ENCODE measurements at regions not wholly inside any gene's neighbourhood (a gene's known extent, or its start where the extent isn't known, plus 50 kb on each side); places are given as distances from the start of the nearest gene placed in this dataset.
A peak's percentile ranks its signal among the peaks of the same experiment; 100 is the strongest.

DNA sequence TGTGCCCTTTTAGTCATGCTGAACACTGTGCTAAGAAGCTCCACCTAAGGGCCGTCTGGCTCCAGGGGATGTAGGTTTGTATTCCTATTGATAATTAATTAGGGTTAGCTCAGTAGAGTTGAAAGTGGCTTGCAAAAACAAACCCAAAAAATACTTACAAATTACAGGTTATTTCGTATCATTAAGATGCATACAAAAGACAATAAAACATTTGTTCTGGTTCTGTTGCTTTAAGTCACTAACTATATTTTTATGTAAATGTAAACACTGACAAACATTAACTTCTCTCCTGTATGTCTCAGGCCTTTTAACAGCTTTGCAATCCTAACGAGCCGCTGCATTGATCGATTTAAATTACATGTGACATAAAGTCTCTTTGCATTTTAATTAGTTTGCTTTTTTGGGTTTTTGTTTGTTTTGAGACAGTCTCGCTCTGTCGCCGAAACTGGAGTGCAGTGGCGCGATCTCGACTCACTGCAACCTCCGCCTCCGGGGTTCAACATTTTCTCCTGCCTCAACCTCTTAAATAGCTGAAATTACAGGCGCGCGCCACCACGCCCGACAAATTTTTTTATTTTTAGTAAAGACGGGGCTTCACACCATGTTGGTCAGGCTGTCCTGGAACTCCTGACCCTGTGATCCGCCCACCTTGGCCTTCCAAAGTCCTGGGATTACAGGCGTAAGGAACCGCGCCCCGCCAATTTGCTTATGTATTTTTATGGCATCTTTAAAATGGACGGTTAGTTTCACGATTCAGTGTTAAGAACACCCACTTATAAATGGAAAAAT lies 110.9 kb downstream of the HFE start:
- DNase-seq (ENCODE audit: low read depth), result no peak

DNA sequence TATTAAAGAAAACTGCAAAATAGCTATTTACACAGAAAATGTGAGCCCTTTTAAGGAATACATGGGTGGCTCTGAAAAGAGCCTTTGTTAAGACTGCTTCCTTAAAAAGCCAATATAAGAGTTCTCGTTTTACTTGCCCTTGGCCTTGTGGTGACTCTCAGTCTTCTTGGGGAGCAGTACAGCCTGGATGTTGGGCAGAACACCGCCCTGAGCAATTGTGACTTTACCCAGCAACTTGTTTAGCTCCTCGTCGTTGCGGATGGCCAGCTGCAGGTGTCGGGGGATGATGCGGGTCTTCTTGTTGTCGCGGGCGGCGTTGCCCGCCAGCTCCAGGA lies 111.5 kb downstream of the HFE start:
- no peak for DNase-seq (ENCODE audit: low read depth)

GRCh38 chr6:26199057-26199772 lies 112.0 kb downstream of the HFE start:
- no peak for DNase-seq (ENCODE audit: low read depth)

DNA sequence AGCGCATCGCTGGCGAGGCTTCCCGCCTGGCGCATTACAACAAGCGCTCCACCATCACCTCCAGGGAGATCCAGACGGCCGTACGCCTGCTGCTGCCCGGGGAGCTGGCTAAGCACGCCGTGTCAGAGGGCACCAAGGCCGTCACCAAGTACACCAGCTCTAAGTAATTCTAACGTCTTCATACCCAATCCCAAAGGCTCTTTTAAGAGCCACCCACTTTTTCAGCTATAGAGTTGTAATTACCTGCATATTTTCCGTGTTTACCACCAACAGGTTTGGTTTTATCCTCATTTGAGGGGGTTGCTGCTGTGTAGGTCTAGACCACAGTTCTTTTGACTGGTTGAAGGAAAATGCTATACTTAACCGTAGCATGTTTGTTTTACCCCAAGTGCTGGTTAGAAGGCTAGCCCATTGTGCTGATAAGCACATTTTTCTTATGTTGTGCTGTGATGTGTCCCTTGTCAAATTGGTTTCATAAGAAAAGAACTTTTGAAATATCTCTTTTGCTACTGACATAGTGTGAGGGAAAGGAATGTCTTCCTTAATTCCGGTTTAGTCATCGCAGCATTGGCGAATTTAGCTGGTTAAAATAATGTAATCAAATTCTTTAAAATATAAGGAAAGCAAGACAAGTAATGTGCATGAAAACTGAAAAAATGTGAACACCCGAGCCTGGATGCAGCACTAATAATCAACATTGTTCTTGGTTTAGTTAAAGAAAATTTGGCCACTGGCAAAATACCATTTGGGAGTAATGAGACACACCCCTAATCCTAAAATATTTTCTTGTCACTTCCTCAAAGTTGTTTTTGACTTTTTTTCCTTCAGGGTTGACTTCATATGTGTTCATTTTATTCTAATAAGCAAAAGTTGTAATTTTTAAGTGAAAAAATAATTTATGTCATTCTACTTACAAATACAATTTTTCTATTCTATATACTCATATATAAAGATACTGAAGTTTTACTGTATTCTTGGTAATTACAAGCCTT lies 112.8 kb downstream of the HFE start:
- no peak for DNase-seq (ENCODE audit: low read depth)

- DNase-seq (ENCODE audit: low read depth), result no peak
Observed at GRCh38 chr6:26200918-26201721, 113.9 kb downstream of the HFE start.

DNA sequence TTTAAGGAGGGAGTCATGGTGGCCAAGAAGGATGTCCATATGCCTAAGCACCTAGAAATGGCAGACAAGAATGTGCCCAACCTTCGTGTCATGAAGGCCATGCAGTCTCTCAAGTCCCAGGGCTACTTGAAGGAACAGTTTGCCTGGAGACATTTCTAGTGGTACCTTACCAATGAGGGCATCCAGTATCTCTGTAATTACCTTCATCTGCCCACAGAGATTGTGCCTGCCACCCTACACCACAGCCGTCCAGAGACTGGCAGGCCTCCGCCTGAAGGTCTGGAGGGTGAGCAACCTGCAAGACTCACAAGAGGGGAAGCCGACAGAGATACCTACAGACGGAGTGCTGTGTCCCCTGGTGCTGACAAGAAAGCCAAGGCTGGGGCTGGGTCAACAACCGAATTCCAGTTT lies 115.0 kb downstream of the HFE start:
- no peak for DNase-seq (ENCODE audit: low read depth)

DNA sequence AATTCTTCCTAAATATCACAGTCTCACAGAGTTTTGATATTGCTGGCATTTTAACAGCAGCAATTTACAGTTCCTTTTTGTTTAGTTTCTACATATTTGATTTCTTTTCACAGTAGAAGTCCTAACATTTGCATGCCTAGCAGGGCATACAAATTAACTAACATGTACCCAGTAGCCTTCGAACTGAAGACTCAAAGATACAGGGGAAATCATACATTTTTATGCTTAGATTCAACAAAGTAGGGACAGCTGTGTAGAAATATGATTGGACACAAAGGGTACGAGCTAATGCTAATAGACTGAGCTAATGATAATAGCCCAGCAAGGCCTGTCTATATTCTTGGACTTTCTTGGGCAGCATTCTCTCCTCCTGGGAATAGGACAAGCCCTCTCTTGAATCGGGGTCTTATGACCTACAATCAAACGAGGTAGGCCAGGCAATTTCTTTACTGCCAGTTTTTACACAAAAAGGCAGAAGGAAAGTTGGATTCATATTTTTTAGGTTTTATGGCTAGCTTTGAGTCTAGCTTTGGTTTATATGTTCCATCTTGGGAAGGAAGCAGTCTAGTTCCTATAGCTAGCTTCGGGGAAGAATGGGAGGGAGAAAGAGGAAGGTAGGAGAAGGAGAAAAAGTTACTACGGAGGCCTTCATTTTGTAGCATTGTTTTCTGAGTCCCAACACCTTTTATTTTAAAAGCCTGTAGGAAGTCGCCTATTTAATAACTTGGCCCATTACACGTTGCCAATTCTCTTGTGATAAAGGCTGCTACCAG lies 115.8 kb downstream of the HFE start:
- no peak for DNase-seq (ENCODE audit: low read depth)

DNA sequence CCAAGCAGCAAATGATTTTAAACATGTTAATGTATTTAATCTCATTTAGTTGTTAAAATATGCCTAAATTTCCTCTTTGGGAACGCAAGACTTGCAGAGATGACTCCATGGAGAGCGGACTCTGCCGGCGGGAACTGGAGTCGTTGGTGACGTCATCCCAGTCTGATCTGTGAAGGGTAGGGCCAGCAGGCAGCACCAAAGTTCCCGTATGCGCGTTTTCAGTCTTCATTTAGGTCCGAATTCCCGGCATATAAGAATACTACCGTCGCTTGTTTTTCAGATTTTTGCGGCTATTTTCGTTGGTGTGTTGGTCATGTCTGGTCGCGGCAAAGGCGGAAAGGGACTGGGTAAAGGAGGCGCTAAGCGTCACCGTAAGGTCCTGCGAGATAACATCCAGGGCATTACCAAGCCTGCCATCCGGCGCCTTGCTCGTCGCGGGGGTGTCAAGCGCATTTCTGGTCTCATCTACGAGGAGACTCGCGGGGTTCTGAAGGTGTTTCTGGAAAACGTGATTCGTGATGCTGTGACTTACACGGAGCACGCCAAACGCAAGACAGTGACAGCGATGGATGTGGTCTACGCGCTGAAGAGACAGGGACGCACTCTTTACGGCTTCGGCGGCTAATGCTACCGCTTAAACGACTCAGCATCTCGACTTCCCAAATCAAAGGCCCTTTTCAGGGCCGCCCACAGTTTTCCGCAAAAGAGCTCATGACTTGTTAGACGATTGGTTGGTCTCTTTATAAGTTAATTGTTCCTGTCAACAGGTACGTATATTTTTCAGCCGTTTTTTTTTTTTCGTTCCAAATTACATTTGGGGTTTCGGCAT lies 117.3 kb downstream of the HFE start:
- DNase-seq (ENCODE audit: low read depth), result peak; percentile 62

GRCh38 chr6:26205161-26205624 lies 118.0 kb downstream of the HFE start:
- no peak for DNase-seq (ENCODE audit: low read depth)

GRCh38 chr6:26205625-26206574 lies 118.7 kb downstream of the HFE start:
- no peak for DNase-seq (ENCODE audit: low read depth)

- DNase-seq (ENCODE audit: low read depth), result no peak
Observed at GRCh38 chr6:26206868-26207801, 119.9 kb downstream of the HFE start.

- DNase-seq (ENCODE audit: low read depth), result no peak
Observed at GRCh38 chr6:26211963-26212362, 124.7 kb downstream of the HFE start.

DNA sequence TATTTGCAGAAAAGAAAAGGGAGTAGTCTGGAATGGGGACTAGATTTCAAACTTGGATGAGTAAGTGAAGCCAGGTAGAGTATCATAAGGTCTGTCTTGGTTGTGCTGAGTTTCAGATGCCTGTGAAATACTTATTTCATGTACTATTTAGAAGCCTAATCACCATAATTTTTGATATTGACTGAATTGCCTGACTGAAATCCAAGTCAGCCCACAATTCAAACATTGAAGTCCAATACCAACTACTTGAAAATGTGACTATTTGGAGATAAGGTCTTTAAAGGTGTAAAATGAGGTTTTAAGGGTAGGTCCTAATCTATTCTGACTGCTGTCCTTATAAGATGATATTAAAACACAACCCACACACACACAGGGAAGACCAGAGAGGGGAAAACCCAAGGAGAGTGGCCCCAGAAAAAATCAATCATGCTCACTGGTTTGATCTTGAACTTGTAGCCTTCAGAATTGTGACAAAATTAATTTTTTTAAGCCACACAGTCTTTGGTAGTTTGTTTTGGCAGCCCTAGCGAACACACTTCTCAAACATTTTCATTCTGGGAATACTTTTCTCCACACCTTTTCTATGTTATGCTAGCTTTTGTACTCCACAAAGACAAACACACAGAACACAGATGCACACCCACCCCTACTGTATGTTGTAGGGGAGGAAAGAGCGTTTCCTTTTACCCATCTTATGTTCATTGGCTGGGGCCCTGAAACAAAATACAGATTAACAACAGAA lies 126.3 kb downstream of the HFE start:
- no peak for DNase-seq (ENCODE audit: low read depth)

GRCh38 chr6:26214803-26215584 lies 127.8 kb downstream of the HFE start:
- no peak for DNase-seq (ENCODE audit: low read depth)

- no peak for DNase-seq (ENCODE audit: low read depth)
Observed at GRCh38 chr6:26215585-26216358, 128.5 kb downstream of the HFE start.

Data from activated gamma-delta T cell treated with anti-CD3 and anti-CD28 coated beads, Interleukin-2, amount 50 U/mL, for 16 hours (primary cell).